GM12878 (cell line): ENCODE measurements at regions not wholly inside any gene's neighbourhood (a gene's known extent, or its start where the extent isn't known, plus 50 kb on each side); places are given as distances from the start of the nearest gene placed in this dataset.

Source experiments
- ATAC-seq: fragments of 200-7000 bp; cut with Tn5 transposase; 3 replicates; pipeline ENCODE4 v1.9.1; 2020; ENCODE audit warnings: mild to moderate bottlenecking, moderate library complexity
- BruUV-seq: library from RNA; stranded (reverse); fragments of 400-500 nt; replicated peaks from 2 replicates; lab custom pipeline; 2021; lab: Mats Ljungman, UMichigan
- CTCF ChIA-PET: fragments of 300-600 bp; sonication (Branson Sonifier 250); formaldehyde crosslinking; extraction: SDS; loops from one replicate; lab custom pipeline; 2021; ENCODE audit warnings: inconsistent platforms; lab: Yijun Ruan, JAX
- POLR2A ChIA-PET: fragments of 350-600 bp; formaldehyde crosslinking; extraction: SDS; loops from one replicate; lab custom pipeline; 2021; ENCODE audit warnings: inconsistent platforms; lab: Charles Lee
- RAD21 ChIA-PET: fragments of 300-600 bp; sonication (Branson Sonifier 250); formaldehyde crosslinking; loops from one replicate; lab custom pipeline; 2023; ENCODE audit warnings: antibody characterized with exemption; ENCODE audit not compliant: unreplicated experiment; lab: Charles Lee
- SMC1A ChIA-PET: fragments of 300-600 bp; sonication (Branson Sonifier 250); formaldehyde crosslinking; loops from one replicate; lab custom pipeline; 2023; ENCODE audit not compliant: unreplicated experiment, uncharacterized antibody; lab: Charles Lee
- DNase-seq: peaks from one replicate; pipeline ENCODE4 v3.0.0-alpha.2; 2011; ENCODE audit warnings: low read depth, low spot score
- FAIRE-seq: peaks from 3 replicates; lab custom pipeline; 2011; peaks lifted over from hg19 to GRCh38; lab: Jason Lieb, UNC
- H2AFZ ChIP-seq: 2 replicates; pipeline ENCODE4 v1.6.0; 2011; ENCODE audit warnings: low read depth, low read length, control low read depth; ENCODE audit not compliant: control insufficient read depth
- H3K27ac ChIP-seq: 2 replicates; pipeline ENCODE4 v1.5.1; 2011; ENCODE audit warnings: control low read depth; ENCODE audit not compliant: control insufficient read depth, insufficient read depth
- H3K27me3 ChIP-seq, 2 experiments: replicated peaks in 1 of 2; 2 replicates each; pipeline versions ENCODE4 v1.6.0 to v1.6.1; 2011; ENCODE audit warnings: low read length in 1 of 2; ENCODE audit not compliant: control insufficient read depth in 2 of 2, insufficient read depth in 2 of 2
- H3K36me3 ChIP-seq, 2 experiments: 2 replicates each; pipeline ENCODE4 v1.5.1; 2011; ENCODE audit warnings: low read length in 1 of 2; ENCODE audit not compliant: control insufficient read depth in 2 of 2, insufficient read depth in 2 of 2
- H3K4me1 ChIP-seq: 2 replicates; pipeline ENCODE4 v1.6.1; 2011; ENCODE audit warnings: mild to moderate bottlenecking, low read length, moderate library complexity, mixed read lengths; ENCODE audit not compliant: control insufficient read depth, insufficient read depth
- H3K4me2 ChIP-seq: 2 replicates; pipeline ENCODE4 v1.6.0; 2011; ENCODE audit warnings: control low read depth; ENCODE audit not compliant: control insufficient read depth, insufficient read depth
- H3K4me3 ChIP-seq: fragments of 200-600 bp; sonication (generic); 2 replicates; pipeline ENCODE4 v1.5.1; 2016
- H3K79me2 ChIP-seq: 2 replicates; pipeline ENCODE4 v1.6.0; 2011; ENCODE audit warnings: low read length; ENCODE audit not compliant: control insufficient read depth, insufficient read depth
- H3K9ac ChIP-seq: 2 replicates; pipeline ENCODE4 v1.8.0; 2011; ENCODE audit warnings: low read length, control low read depth, mixed read lengths; ENCODE audit not compliant: control insufficient read depth, insufficient read depth
- H3K9me3 ChIP-seq: replicated peaks from 3 replicates; pipeline ENCODE4 v1.5.1; 2011; ENCODE audit warnings: mild to moderate bottlenecking, low read length; ENCODE audit not compliant: control insufficient read depth, insufficient read depth
- H4K20me1 ChIP-seq: 2 replicates; pipeline ENCODE4 v1.6.0; 2011; ENCODE audit not compliant: control insufficient read depth, insufficient read depth
- CHD1 ChIP-seq: IDR thresholded peaks from 2 replicates; pipeline ENCODE4 v1.6.1; 2012; ENCODE audit warnings: low read depth, low read length, improper control_type of control experiment
- CHD2 ChIP-seq: IDR thresholded peaks from 2 replicates; pipeline ENCODE4 v1.6.1; 2011; ENCODE audit warnings: low read depth, low read length, improper control_type of control experiment, borderline replicate concordance
- JUND ChIP-seq: IDR thresholded peaks from 2 replicates; pipeline ENCODE4 v1.6.1; 2012; ENCODE audit warnings: low read depth, mild to moderate bottlenecking, low read length, improper control_type of control experiment, moderate library complexity
- MEF2B ChIP-seq: fragments of 450-650 bp; IDR thresholded peaks from 2 replicates; pipeline ENCODE4 v1.6.1; 2018; ENCODE audit warnings: mild to moderate bottlenecking, moderate library complexity; ENCODE audit not compliant: partially characterized antibody, poor library complexity, severe bottlenecking
- MTA3 ChIP-seq: IDR thresholded peaks from 2 replicates; pipeline ENCODE4 v1.6.1; 2012; ENCODE audit warnings: low read length, inconsistent platforms, borderline replicate concordance
- STAT3 ChIP-seq: IDR thresholded peaks from 2 replicates; pipeline ENCODE4 v1.6.1; 2011; ENCODE audit warnings: low read depth, low read length, improper control_type of control experiment
- WGBS: methylation state at CpG from one replicate; pipeline ENCODE4 v1.1.6; 2016; ENCODE audit warnings: low lambda C conversion rate; ENCODE audit not compliant: insufficient replicate concordance, insufficient coverage; ENCODE audit errors: missing lambda C conversion rate; 5-methylcytosine and 5-hydroxymethylcytosine counted together
- in situ Hi-C: fragments of 300-500 bp; cut with MboI; formaldehyde crosslinking; loops from 9 replicates; pipeline ENCODE4 v1.14.3; 2018; ENCODE audit warnings: mixed read lengths
- intact Hi-C: fragments of 100-400 bp; cut with micrococcal nuclease; formaldehyde crosslinking; loops from one replicate; pipeline ENCODE4 v1.14.2; 2022; ENCODE audit not compliant: unreplicated experiment
- TF ChIP-seq, protein P1 (sequence below): IDR thresholded peaks from 2 replicates; pipeline ENCODE4 v1.6.1; 2012; ENCODE audit warnings: low read depth, low read length, improper control_type of control experiment
- TF ChIP-seq, protein P2 (sequence below): fragments of 450-650 bp; IDR thresholded peaks from 2 replicates; pipeline ENCODE4 v1.6.1; 2016; ENCODE audit warnings: mild to moderate bottlenecking, moderate library complexity, borderline replicate concordance

DNA sequence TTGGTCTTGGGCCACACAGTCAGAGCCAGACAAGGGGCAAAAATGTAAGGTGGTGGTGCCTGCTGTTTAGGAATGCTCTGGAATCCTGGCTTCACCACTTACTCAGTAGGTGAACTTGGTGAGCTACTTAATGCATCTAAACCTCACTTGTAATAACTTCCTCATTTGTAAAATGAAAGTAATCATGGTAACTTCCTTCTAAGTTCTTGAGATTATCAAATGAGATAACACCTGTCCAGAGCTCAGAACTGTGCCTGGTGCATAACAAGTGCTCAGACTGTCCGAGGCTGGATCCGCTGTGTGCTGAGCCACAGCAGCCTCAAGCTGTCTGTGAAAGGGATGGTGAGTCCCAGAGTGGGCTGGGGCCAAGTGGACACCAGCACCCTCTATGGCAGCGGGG, 62.8 kb upstream of the KY start:
- no peak for FAIRE-seq
- SMC1A ChIA-PET, result no interaction called here
- BruUV-seq, result no TSS peak
- no peak overlapping the region for H3K4me3 ChIP-seq
- peak overlapping the region; percentile 22; the same call in 1 of the 2 replicates for H3K4me2 ChIP-seq
- no peaks in the 10 kb centered on the region for H3K4me1 ChIP-seq
- CTCF ChIA-PET, result interaction anchor here (0.7 to 1.2 kb wide), 2 partner anchors 17 to 41 kb away, joined by 3 read pairs; no protein-coding TSS in a partner anchor
- in situ Hi-C loops, result no loop called here
- no peak overlapping the region for H3K9ac ChIP-seq
- no peak for DNase-seq
- H4K20me1 ChIP-seq, result no peaks in the 10 kb centered on the region
- H2AFZ ChIP-seq, result peak overlapping the region; percentile 35; the same call in 1 of the 2 replicates
- H3K79me2 ChIP-seq, result no peaks in the 10 kb centered on the region
- POLR2A ChIA-PET, result no interaction called here
- 43% methylated on average over 3 of the region's 3 CpGs for WGBS
- ATAC-seq, result peak; percentile 40
- no peaks in the 10 kb centered on the region; a peak in 1 of 4 replicates for H3K27me3 ChIP-seq
- TF ChIP-seq STAT3, result no peak
- no peak for TF ChIP-seq CHD2
- TF ChIP-seq, protein P1, sequence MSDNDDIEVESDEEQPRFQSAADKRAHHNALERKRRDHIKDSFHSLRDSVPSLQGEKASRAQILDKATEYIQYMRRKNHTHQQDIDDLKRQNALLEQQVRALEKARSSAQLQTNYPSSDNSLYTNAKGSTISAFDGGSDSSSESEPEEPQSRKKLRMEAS, result no peak
- TF ChIP-seq CHD1, result no peak
- TF ChIP-seq JUND, result no peak
- TF ChIP-seq MTA3, result no peak
- TF ChIP-seq, protein P2, sequence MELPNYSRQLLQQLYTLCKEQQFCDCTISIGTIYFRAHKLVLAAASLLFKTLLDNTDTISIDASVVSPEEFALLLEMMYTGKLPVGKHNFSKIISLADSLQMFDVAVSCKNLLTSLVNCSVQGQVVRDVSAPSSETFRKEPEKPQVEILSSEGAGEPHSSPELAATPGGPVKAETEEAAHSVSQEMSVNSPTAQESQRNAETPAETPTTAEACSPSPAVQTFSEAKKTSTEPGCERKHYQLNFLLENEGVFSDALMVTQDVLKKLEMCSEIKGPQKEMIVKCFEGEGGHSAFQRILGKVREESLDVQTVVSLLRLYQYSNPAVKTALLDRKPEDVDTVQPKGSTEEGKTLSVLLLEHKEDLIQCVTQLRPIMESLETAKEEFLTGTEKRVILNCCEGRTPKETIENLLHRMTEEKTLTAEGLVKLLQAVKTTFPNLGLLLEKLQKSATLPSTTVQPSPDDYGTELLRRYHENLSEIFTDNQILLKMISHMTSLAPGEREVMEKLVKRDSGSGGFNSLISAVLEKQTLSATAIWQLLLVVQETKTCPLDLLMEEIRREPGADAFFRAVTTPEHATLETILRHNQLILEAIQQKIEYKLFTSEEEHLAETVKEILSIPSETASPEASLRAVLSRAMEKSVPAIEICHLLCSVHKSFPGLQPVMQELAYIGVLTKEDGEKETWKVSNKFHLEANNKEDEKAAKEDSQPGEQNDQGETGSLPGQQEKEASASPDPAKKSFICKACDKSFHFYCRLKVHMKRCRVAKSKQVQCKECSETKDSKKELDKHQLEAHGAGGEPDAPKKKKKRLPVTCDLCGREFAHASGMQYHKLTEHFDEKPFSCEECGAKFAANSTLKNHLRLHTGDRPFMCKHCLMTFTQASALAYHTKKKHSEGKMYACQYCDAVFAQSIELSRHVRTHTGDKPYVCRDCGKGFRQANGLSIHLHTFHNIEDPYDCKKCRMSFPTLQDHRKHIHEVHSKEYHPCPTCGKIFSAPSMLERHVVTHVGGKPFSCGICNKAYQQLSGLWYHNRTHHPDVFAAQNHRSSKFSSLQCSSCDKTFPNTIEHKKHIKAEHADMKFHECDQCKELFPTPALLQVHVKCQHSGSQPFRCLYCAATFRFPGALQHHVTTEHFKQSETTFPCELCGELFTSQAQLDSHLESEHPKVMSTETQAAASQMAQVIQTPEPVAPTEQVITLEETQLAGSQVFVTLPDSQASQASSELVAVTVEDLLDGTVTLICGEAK, result no peak
- TF ChIP-seq MEF2B, result no peak
- RAD21 ChIA-PET, result no interaction called here
- H3K27ac ChIP-seq, result no peak overlapping the region
- no peaks in the 10 kb centered on the region for H3K36me3 ChIP-seq
- intact Hi-C loops, result no loop called here
- H3K9me3 ChIP-seq, result no peaks in the 10 kb centered on the region
